DLD1 (cell line): ENCODE measurements at regions not wholly inside any gene's neighbourhood (a gene's known extent, or its start where the extent isn't known, plus 50 kb on each side); places are given as distances from the start of the nearest gene placed in this dataset.

Experiments
- in situ Hi-C: cut with HindIII; loops from 2 replicates; pipeline ENCODE4 v1.10.0; 2017; ENCODE audit warnings: low sequenced_read_pairs

- in situ Hi-C loops, result no loop called here
Observed at GRCh38 chr2:60329225-60329624, 224.2 kb downstream of the BCL11A start.

GRCh38 chr2:60324536-60324935 is 228.9 kb downstream of the BCL11A start:
- in situ Hi-C loops, result no loop called here

DNA sequence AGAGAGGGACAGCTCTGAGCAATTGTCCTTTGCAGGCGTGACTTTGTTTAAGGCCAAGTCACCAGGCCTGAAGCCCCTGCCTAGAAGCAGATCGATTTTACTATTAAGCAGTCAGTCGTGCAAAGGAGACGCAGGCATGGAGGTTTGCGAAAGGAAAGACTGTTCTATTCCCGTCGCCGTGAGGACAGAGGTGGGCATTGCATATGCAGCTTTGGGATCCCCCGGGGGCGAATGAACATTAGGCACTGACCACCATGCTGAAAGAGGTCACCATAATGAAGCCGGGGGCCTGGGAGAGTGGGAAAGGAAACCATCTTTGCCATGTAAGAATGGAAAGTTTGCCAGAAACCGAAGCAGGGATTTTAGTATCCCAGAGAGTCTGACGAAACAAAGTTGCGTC is 231.6 kb downstream of the BCL11A start:
- in situ Hi-C loops, result no loop called here

- in situ Hi-C loops, result no loop called here
Observed at GRCh38 chr2:60320724-60321123, 232.7 kb downstream of the BCL11A start.

- in situ Hi-C loops, result no loop called here
Observed at GRCh38 chr2:60319031-60319547, 234.4 kb downstream of the BCL11A start.

DNA sequence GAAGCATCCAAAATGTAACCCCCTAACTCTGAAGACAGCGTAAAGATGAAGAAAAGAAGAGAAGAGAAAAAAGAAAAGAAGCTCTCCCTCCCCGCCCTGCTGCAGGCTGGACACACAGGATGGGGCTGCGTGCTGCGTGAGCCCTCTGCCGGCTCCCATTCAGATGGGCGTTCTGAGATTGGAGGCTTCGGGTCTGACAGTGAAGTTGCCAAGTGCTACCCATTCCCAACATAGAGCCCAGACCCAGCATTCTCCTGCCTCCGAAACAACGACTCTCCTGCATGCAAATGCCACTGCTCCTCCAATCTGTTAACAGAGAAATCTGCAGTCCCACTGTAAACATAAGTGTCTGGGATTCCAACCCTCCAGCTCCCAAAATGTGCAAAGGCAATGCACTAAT is 234.9 kb downstream of the BCL11A start:
- in situ Hi-C loops, result no loop called here

DNA sequence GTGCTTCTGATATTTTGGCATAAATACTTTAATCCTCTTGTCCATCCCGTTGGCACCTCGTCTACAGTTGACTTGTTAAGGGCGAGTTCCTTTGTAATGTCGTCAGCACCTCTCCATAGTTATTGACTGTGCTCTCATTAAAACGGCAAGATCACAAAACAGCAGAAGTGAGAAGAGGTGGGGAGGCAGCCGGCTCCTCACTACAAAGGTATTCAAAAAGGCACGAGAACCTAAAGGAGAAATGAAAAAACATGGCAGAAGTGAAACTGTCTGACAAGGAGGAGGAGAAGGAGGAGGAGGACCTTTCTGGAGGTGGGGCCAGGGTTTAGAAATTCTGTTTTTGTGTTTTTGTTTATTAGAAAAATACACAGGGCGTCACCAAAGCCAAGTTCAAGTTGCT is 235.6 kb downstream of the BCL11A start:
- in situ Hi-C loops, result no loop called here

DNA sequence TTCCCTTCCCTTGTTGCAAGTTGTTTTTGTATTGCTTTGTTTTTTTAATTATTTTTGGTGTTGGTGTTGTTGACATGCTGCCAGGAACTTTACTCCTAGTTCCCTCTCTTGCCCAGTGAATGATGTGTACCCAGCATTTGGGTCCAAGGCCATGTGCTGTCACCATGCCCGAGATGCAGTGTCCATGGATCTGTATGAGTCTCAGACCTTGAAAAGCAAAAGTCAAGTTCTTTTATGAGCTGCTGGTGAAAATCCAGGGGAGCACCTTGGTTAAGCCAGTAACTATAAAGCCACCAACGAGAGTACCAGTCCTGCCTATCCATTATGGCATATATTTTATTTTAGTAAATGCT is 236.4 kb downstream of the BCL11A start:
- in situ Hi-C loops, result no loop called here

DNA sequence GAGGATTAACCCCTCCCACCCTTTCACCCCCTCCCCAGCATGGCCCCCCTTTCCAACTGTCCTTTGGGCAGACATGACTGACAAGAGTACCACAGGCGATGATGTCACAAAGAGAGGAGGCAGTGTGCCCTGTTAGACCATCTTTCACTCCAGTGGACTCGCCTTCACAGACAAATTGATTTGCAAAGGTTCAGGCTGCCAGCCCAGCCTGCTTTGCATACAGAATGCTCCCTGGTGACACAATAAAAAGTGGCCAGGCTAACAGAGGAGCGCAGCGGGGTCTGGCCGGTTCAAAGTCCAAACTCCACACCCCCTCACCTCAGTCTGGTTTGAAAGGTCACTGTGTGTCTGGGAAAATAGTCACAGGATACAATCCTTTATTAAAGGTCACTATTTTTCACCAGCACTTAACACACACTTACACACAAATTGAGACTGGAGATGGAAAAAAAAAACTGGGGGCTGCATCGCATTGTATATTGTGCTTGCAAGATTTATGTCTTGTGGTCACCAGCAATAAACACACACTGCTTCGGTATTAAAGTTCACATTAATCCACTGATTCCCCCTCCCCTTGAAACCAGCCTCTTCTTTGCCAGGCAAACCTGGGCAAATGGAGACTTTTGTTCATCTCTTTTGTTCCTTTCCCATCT is 236.9 kb downstream of the BCL11A start:
- in situ Hi-C loops, result no loop called here

DNA sequence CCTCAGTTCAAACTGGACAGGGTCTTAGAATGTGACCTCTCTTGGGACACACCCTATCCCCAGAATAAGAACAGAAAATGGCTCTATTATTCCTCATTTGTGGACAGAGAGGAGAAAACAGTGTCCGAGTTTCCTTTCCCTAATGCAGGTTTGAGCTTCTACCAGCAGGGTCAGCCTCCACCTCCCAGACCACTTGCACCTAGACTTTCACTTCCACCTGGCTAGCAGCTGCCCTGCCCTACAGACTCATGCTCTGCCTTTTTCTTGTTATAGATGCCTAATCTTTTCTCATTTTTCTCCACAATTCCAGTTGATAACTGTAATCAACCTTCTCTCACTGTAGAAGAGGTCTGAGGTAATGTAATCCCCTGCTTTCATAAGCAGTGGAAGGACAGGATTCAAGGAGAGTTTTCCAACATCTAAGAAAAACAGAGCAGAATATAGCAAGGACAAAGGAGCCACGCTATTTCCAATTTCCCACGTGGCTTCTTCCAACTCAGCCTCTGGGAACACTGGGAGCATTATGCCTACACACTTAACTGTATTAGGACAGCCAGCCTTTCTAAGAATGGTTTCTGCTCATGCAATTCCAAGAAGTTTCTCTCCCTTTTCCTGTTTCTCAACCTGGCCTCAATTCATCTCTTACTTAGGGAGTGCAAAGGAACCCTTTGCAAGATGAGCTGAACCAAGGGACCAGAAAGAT is 239.8 kb downstream of the BCL11A start:
- in situ Hi-C loops, result no loop called here

GRCh38 chr2:60312618-60313017 is 240.8 kb downstream of the BCL11A start:
- in situ Hi-C loops, result no loop called here

DNA sequence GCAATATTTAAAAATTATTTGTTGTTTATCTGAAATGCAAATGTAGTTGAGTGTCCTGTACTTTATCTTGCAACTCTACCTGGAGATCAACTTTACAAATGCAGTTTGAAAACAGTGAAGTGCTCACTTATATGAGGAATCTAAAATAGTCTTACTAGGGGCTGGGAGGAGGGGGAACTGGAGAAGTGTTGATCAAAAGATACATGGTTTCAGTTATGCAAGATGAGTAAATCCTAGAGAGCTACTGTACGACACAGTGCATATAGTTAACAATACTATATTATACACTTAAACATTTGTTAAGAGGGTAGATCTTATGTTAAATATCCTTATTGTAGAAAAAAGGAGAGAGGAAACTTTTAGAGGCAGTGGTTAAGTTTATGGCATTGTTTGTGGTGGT is 241.9 kb downstream of the BCL11A start:
- in situ Hi-C loops, result no loop called here

- in situ Hi-C loops, result no loop called here
Observed at GRCh38 chr2:60309941-60310660, 243.4 kb downstream of the BCL11A start.

DNA sequence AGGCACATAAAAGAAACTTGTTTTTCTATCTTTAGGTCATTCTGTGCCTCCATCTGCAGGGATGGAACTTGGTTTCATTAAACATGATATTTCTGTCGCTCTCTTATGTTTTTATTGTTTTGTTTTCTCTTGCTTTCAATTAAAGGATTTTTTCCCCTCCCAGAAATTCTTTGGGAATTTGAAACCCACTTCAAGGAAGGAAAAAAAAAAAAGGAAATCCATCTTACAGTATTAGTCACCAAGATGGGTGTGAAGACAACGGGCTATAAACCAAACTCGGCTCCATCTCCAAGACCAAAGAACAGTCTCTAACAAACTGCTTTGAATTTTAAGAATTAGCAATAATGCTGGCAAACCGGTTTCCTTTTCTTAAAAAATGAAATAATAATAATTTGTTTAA is 244.1 kb downstream of the BCL11A start:
- in situ Hi-C loops, result no loop called here

DNA sequence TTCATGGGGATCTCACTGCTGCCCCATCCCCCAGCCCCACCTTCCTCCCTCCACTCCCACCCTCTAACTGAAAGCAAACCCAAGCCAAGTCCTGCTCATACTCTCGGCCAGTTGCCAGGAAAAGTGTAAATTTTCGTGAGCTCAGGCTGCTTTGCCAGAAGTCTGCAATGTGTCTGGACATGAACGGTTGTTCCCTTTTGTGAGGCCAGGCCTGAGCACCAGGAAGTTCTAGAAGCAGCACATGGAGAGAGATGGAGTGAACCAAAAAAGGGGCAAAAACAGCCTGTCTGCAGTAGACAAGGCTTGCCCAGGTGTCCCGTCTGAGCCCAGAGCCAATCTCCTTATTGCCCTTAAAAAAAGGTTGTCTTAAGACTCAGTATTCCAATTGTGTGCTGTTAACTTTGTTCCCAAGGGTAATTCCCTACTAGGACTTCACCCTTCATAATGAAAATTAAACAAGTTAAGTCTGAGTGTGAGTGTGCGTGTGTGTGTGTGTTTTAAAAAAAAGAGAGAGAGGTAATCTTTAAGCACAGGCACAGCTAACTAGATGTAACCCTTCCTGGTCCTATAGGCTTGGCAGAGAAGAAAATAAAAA is 247.1 kb downstream of the BCL11A start:
- in situ Hi-C loops, result no loop called here

- in situ Hi-C loops, result no loop called here
Observed at GRCh38 chr2:60303680-60304079, 249.8 kb downstream of the BCL11A start.

DNA sequence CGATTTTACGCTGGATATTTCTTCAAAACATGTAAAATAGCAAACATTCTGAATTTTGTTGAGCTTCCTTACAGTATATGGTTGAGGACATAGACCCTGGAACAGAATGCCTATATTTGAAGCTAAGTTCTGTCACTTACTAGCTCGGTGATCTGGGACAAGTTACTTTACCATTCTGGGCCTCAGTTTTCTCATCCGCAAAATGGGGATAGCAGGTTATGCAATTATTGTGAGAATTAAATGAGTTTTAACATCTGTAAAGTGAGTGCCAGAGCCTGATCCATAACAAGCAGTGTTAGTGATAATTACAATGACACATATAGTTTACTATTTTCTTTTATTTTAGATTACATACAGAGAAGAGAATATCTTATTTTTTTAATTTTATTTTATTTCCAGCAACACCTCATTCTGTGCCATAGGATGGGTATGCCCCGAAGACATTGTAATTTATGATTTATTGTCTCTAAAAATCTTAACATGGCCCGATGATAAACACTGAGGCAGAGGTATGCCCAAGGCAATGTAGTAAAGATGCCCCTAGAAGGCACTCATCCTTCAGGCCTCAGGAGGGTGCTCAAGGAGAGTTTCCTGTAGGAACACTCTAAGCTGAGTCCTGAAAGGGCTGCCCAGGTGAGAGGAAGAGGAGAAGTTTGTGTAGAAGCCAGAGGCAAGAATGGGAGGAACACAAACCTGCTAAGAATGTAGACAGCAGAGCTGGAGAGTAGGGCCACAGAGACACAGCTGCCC is 250.9 kb downstream of the BCL11A start:
- in situ Hi-C loops, result no loop called here

- in situ Hi-C loops, result no loop called here
Observed at GRCh38 chr2:60301726-60302125, 251.7 kb downstream of the BCL11A start.

- in situ Hi-C loops, result no loop called here
Observed at GRCh38 chr2:60299179-60299578, 254.3 kb downstream of the BCL11A start.

- in situ Hi-C loops, result no loop called here
Observed at GRCh38 chr2:60298006-60298696, 255.3 kb downstream of the BCL11A start.
